K562 (cell line): ENCODE measurements at regions not wholly inside any gene's neighbourhood (a gene's known extent, or its start where the extent isn't known, plus 50 kb on each side); places are given as distances from the start of the nearest gene placed in this dataset.
A peak's percentile ranks its signal among the peaks of the same experiment; 100 is the strongest.

Source experiments
- BRCA1 ChIP-seq, 2 experiments: fragments of 450-650 bp in 1 of 2; sonication (generic) in 1 of 2; formaldehyde crosslinking in 1 of 2; IDR thresholded peaks; 2 replicates each; pipeline versions ENCODE4 v1.5.0 to v1.6.1; 2017 to 2020; ENCODE audit warnings: mild to moderate bottlenecking in 1 of 2, missing genetic modification reagents in 1 of 2
- CBFA2T2 ChIP-seq: fragments of 450-650 bp; conservative IDR thresholded peaks from 2 replicates; pipeline ENCODE4 v1.6.1; 2017; ENCODE audit warnings: mild to moderate bottlenecking
- CXXC5 ChIP-seq: fragments of 250-450 bp; sonication (Bioruptor Pico); IDR thresholded peaks from 2 replicates; pipeline ENCODE4 v1.8.0; 2022; ENCODE audit warnings: inconsistent platforms, mild to moderate bottlenecking, moderate library complexity
- ETS1 ChIP-seq: conservative IDR thresholded peaks from 2 replicates; pipeline ENCODE4 v1.6.1; 2011; ENCODE audit warnings: low read depth, mild to moderate bottlenecking, low read length; ENCODE audit not compliant: control insufficient read depth
- GMEB1 ChIP-seq: fragments of 250-450 bp; sonication (Bioruptor Pico); IDR thresholded peaks from 2 replicates; pipeline ENCODE4 v1.4.0; 2020; ENCODE audit warnings: mild to moderate bottlenecking
- JUND ChIP-seq, 2 experiments: IDR thresholded peaks; 2 replicates in 1 of 2; 3 replicates in 1 of 2; pipeline ENCODE4 v1.6.1; 2011; ENCODE audit warnings: borderline replicate concordance in 2 of 2, low read depth in 2 of 2, low read length in 2 of 2, improper control_type of control experiment in 1 of 2, missing biosample characterization in 1 of 2, missing genetic modification characterization in 1 of 2, missing genetic modification reagents in 1 of 2
- MYC ChIP-seq, 2 experiments: fragments of 250-450 bp in 1 of 2; sonication (Bioruptor Pico) in 1 of 2; IDR thresholded peaks; 2 replicates each; pipeline versions ENCODE4 v1.5.1 to v1.6.1; 2012 to 2021; ENCODE audit warnings: low read depth in 2 of 2, borderline replicate concordance in 1 of 2, improper control_type of control experiment in 1 of 2, low read length in 1 of 2, mild to moderate bottlenecking in 1 of 2, moderate library complexity in 1 of 2
- RAD21 ChIP-seq, 2 experiments: fragments of 250-450 bp in 1 of 2; fragments of 450-650 bp in 1 of 2; sonication (Bioruptor Pico) in 1 of 2; formaldehyde crosslinking in 1 of 2; IDR thresholded peaks in 1 of 2; conservative IDR thresholded peaks in 1 of 2; 2 replicates each; pipeline versions ENCODE4 v1.4.0 to v1.8.0; 2020 to 2022; ENCODE audit warnings: mild to moderate bottlenecking in 2 of 2, moderate library complexity in 1 of 2
- SMARCE1 ChIP-seq: fragments of 450-650 bp; IDR thresholded peaks from 2 replicates; pipeline ENCODE4 v1.7.1; 2016; ENCODE audit warnings: mild to moderate bottlenecking
- SP1 ChIP-seq: sonication (generic); formaldehyde crosslinking; IDR thresholded peaks from 2 replicates; pipeline ENCODE4 v1.8.1; 2022; ENCODE audit warnings: mild to moderate bottlenecking, missing genetic modification reagents
- SRSF1 ChIP-seq: fragments of 200-400 bp; formaldehyde crosslinking; IDR thresholded peaks from 2 replicates; pipeline ENCODE4 v1.6.1; 2017; ENCODE audit warnings: mild to moderate bottlenecking, low read depth, low read length, moderate library complexity
- THRA ChIP-seq: fragments of 450-650 bp; IDR thresholded peaks from 2 replicates; pipeline ENCODE4 v1.6.1; 2017; ENCODE audit warnings: mild to moderate bottlenecking, moderate library complexity
- ZBTB17 ChIP-seq: fragments of 450-650 bp; formaldehyde crosslinking; IDR thresholded peaks from 2 replicates; pipeline ENCODE4 v1.4.0; 2020; ENCODE audit warnings: mild to moderate bottlenecking
- ZNF146 ChIP-seq: IDR thresholded peaks from one replicate; pipeline ENCODE4 v1.6.1; 2018; ENCODE audit warnings: missing compliant biosample characterization; ENCODE audit not compliant: unreplicated experiment
- ZNF561 ChIP-seq: fragments of 450-650 bp; formaldehyde crosslinking; conservative IDR thresholded peaks from 2 replicates; pipeline ENCODE4 v1.4.0; 2020; ENCODE audit warnings: mild to moderate bottlenecking, moderate library complexity
- ZNF583 ChIP-seq: fragments of 250-450 bp; sonication (Bioruptor Pico); IDR thresholded peaks from 2 replicates; pipeline ENCODE4 v1.4.0; 2020
- ZNF639 ChIP-seq, 2 experiments: fragments of 200-800 bp in 1 of 2; sonication (Bioruptor generic) in 1 of 2; sonication (generic) in 1 of 2; formaldehyde crosslinking in 1 of 2; IDR thresholded peaks in 1 of 2; conservative IDR thresholded peaks in 1 of 2; 2 replicates each; pipeline versions ENCODE4 v1.5.0 to v1.6.1; 2016 to 2020; ENCODE audit warnings: missing compliant biosample characterization in 1 of 2, missing genetic modification characterization in 1 of 2, missing genetic modification reagents in 1 of 2
- ZNF717 ChIP-seq: fragments of 250-450 bp; sonication (Bioruptor Pico); IDR thresholded peaks from 2 replicates; pipeline ENCODE4 v1.5.0; 2021
- ZNF79 ChIP-seq: fragments of 250-450 bp; sonication (Bioruptor Pico); IDR thresholded peaks from 2 replicates; pipeline ENCODE4 v1.4.0; 2020; ENCODE audit warnings: low read depth, mild to moderate bottlenecking, moderate library complexity

GRCh38 chr13:64274481-64275217 is 2859.0 kb upstream of the PCDH20 start (continued):
- TF ChIP-seq ZNF79 (CRISPR knock-in tag), result peak; percentile 95
- no peak for TF ChIP-seq SRSF1
- no peak for TF ChIP-seq ZNF146 (CRISPR knock-in tag)
- no peak for TF ChIP-seq THRA
- peak; percentile 98 for TF ChIP-seq ZBTB17
- no peak for TF ChIP-seq JUND (IDR thresholded peaks at IDR 0.05; ENCODE audit: borderline replicate concordance, low read depth, low read length)
- peak; percentile 54; the same call in 2 of the 3 replicates for TF ChIP-seq JUND (tag; IDR thresholded peaks at IDR 0.05; ENCODE audit: borderline replicate concordance, low read depth, low read length)
- TF ChIP-seq ZNF561 (CRISPR knock-in tag), result peak; percentile 97
- TF ChIP-seq MYC (IDR thresholded peaks at IDR 0.05; ENCODE audit: low read depth, low read length), result no peak
- TF ChIP-seq MYC (CRISPR knock-in tag; IDR thresholded peaks at IDR 0.05; ENCODE audit: borderline replicate concordance, low read depth), result peak; percentile 86; the same call in 1 of the 2 replicates
- peak in 1 of 2 experiments; percentile 98; a peak in 2 of 4 replicates for TF ChIP-seq ZNF639 (CRISPR knock-in tag; conservative IDR thresholded peaks at IDR 0.05 in 1 of 2, IDR thresholded peaks at IDR 0.05 in 1 of 2)
- TF ChIP-seq BRCA1 (IDR thresholded peaks at IDR 0.05), result no peak
- no peak for TF ChIP-seq BRCA1 (CRISPR knock-in tag; IDR thresholded peaks at IDR 0.05)
- TF ChIP-seq RAD21 (CRISPR knock-in tag; conservative IDR thresholded peaks at IDR 0.05 in 1 of 2, IDR thresholded peaks at IDR 0.05 in 1 of 2), result peak; percentile 4 to 36; a peak in 1 of 4 replicates
- TF ChIP-seq ZNF583 (CRISPR knock-in tag), result peak; percentile 99
- no peak for TF ChIP-seq SP1 (CRISPR knock-in tag)
- TF ChIP-seq ETS1, result no peak
- TF ChIP-seq GMEB1 (CRISPR knock-in tag), result peak; percentile 70
- TF ChIP-seq SMARCE1, result peak; percentile 64; the same call in 1 of the 2 replicates
- TF ChIP-seq CBFA2T2, result peak; percentile 90
- peak; percentile 100 for TF ChIP-seq CXXC5 (CRISPR knock-in tag)
- no peak for TF ChIP-seq ZNF717 (CRISPR knock-in tag)
